HG03439 (cell line): ENCODE measurements at regions not wholly inside any gene's neighbourhood (a gene's known extent, or its start where the extent isn't known, plus 50 kb on each side); places are given as distances from the start of the nearest gene placed in this dataset.

Experiments
- ATAC-seq: cut with Tn5 transposase; IDR thresholded peaks from one replicate; pipeline ENCODE4 v1.9.1; 2021; ENCODE audit warnings: mild to moderate bottlenecking, moderate library complexity; ENCODE audit not compliant: unreplicated experiment

DNA sequence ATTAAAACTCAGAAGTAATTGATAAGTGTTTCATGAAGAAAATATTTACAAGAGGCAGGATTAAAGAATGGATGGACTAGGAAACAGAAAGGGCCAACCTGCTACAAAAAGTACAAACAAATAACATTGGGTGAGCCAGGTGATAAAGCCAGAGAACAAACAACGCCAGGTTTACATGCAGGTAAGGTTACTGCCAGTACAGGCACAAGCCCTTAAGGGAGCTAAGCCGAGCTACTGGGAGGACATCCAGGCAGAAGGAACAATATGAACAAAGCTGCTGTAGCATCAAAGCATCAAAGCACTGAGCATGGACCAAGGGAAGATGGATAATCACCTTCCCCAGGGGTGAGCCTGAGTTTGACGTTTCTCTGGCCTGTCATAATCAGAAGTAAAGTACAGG, 380.7 kb downstream of the SEC16B start:
- no peak for ATAC-seq

GRCh38 chr1:177586429-177586828, 383.4 kb downstream of the SEC16B start:
- ATAC-seq: no peak

- no peak for ATAC-seq
Observed at GRCh38 chr1:177585302-177586220, 384.3 kb downstream of the SEC16B start.

DNA sequence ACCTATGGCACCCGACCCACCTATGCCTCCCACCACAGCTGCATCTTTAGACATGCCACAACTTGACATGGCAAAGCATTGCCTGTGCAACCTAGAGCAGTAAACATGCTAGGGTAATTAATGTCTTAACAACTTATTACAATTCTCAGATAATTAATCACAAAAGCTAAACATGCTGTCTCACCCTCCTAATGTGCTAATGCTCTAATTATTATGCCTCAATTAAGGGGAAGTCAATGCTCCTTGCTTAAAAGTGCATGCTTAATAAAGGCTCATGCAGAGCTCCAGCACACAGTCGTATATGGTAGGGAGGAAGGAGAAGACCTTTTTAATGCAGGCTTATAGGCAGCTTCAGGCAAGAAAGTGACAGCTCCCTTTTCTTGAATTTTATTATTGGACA, 396.0 kb downstream of the SEC16B start:
- no peak for ATAC-seq

- ATAC-seq: no peak
Observed at GRCh38 chr1:177571485-177572076, 398.3 kb downstream of the SEC16B start.

GRCh38 chr1:177571076-177571475, 398.8 kb downstream of the SEC16B start:
- no peak for ATAC-seq

DNA sequence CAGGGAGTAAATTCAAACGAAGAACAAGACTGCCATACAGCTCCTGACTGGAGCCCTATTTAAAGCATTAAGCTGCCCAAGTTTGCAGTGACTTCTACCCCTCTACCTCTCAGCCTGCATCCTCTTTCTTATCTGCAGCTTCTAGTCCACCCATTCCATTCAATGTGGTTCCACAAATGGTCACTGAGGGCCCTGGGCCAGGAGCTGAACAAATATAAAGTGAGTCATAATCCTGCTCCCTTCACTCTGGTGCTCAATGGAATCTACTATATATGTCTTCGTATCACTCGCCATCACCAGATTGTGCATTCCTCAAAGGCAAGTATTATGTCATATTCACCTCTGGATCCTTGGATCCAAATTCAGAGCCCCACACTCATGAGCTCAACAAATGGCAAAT, 398.7 kb downstream of the BRINP2 start:
- no peak for ATAC-seq

DNA sequence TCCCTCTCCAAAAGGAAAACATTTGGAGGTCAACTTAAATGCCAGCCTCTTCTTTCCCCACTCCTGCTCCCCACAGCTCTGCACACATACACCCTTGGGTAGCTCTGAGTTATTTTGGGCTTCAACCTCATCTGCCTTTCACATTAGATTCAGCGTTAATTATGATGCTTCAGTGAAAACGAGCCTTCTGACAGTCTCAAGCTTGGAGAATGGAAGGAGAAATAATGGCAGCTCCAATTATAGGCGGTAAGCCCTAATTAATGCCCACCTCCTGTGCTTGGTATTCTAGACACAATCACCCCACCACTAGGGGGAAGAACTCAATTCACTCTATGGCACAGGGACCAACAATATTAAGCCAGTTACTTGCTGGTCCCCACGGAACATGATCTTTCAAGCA, 397.9 kb downstream of the BRINP2 start:
- no peak for ATAC-seq

- no peak for ATAC-seq
Observed at GRCh38 chr1:177567393-177567792, 396.6 kb downstream of the BRINP2 start.

DNA sequence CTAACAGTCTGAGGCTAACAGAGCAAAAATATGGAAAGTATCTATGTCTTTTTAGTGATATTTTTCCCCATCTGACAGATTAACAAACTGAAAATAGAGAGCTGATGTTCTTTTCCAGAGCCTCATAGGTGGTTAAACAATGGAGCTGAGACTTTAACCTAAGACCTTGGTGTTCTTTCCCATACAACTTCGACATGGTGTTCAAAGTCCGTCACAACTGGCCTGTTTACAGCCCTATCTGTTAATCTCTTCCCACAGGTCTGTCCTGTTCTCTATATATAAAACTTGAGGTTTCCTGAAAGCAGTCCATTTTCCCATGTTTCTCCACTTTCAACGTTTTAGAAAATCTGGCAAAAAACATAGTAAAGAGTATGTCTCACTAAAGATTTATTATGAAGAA, 395.7 kb downstream of the BRINP2 start:
- no peak for ATAC-seq

- ATAC-seq: no peak
Observed at GRCh38 chr1:177561436-177561835, 390.7 kb downstream of the BRINP2 start.

- no peak for ATAC-seq
Observed at GRCh38 chr1:177558372-177558771, 387.6 kb downstream of the BRINP2 start.

DNA sequence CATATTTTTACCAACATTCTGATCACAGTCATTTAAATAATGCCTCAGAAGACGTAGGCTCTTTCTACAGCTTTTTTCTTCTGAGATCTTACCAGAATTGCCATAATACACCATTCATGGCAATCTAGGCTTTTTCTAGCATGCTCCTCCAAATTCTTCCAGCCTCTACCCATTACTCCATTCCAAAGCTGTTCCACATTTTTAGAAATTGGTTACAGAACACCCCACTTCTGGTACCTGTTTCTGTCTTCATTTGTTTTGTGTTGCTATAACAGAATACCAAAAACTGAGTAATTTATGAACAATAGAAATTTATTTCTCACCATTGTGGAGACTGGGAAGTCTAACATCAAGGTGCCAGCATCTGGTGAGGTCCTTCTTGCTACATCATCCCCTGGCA, 385.4 kb downstream of the BRINP2 start:
- no peak for ATAC-seq

GRCh38 chr1:177547200-177547599, 376.4 kb downstream of the BRINP2 start:
- no peak for ATAC-seq

GRCh38 chr1:177546346-177546745, 375.6 kb downstream of the BRINP2 start:
- no peak for ATAC-seq

DNA sequence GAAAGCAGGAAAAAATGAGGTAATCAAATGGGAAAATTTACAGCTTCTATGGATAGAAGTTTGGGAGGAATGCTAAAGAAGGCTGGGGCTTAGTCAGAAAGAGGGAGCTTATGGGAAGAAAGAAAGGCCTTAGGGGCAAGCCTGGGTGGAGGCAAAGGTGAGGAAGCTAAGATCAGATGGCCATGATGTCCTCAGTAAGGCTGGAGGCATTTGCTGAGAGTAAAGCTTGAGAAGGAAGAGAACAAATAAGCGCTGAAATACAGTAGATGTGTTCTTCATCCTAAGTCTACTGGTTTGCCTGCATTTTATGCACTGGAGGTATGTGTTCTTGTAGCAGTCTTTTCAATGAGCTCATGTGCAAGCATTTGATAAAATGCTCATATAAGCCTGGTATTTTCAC, 355.4 kb downstream of the BRINP2 start:
- ATAC-seq: no peak

GRCh38 chr1:177525176-177525575, 354.4 kb downstream of the BRINP2 start:
- no peak for ATAC-seq

GRCh38 chr1:177517546-177517945, 346.8 kb downstream of the BRINP2 start:
- no peak for ATAC-seq

DNA sequence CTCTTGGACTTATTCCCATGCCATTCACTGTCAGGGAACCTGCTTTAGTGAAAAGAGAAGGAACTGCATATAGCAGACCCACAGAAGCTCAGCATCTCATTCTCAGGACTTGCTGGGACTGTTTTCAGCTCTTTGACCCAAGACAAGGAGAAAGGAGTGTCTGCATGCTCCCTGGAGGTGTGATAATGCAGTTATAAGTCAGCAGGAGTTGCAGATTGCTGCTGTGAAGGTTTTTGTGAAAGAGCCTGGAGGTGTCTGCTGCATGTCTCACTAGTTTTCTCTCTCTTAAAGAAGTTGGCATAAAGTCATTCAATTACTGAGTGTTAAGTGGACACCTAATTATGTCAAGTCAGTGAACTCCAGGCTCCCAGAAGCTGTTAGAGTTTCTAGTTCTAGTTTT, 343.4 kb downstream of the BRINP2 start:
- ATAC-seq: no peak

- ATAC-seq: no peak
Observed at GRCh38 chr1:177511036-177511435, 340.3 kb downstream of the BRINP2 start.

DNA sequence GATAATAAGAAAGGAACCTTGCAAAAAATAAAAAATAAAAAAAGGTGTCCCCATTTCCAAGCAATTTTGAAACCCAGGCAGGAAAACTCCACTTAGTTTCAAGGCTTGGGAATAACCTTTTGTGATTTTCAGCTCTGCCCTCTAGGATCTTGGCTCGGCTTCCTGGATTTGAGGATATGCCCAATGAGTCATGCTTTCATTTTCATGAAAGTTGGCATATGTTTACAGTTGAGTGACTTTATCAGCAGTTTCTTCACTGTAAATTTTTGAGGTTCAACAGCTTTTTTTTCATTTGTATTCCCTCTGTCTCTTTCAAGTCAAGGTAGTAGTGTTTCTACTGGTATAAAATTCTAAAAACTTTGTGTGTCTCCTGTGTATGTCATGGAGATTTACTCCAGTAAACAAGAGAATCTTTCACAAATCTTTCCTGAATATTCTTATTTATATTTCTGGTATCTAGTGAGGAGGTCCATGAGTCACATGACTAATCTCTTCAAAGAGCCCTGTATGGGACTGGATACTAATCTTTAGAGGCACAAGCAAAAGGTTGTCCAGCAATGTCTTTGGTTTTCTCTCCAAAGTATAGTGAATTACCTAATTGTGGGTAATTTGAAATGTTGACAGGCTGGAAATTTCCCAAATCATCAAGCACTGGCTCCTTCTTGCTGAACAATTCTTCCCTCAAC, 335.3 kb downstream of the BRINP2 start:
- no peak for ATAC-seq

DNA sequence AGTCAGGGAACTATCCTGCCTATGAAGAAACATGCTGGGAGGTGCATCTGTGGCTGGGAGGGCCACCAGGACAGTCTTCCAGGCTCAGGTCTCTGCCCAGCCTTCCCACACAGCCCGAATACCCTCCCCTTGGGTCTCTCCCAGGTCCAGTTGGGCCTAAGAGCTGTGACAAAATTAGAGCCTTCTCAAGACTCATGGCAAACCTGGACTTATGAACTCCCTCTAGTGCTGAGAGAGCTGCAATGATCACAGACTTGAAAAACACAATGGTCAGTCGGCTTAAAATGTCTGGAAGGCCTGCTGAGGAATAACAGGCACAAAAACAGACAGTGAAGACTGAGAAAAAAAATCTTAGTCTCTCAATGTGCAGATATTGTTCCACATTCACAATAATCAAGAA, 325.1 kb downstream of the BRINP2 start:
- ATAC-seq: no peak
